ENCODE measurements at regions not wholly inside any gene's neighbourhood (a gene's known extent, or its start where the extent isn't known, plus 50 kb on each side); places are given as distances from the start of the nearest gene placed in this dataset.

- TF ChIP-seq ZNF565 (CRISPR knock-in tag; conservative IDR thresholded peaks at IDR 0.05; ENCODE audit: low read depth) (no peak), SNAI2 (CRISPR knock-in tag; IDR thresholded peaks at IDR 0.05) (no peak), GLIS3 (CRISPR knock-in tag; IDR thresholded peaks at IDR 0.05) (no peak)
These were observed 142.3 kb upstream of the PARP11 start for GRCh38 chr12:4015225-4016091.
